Heart left ventricle (tissue), 16 donors: ENCODE measurements at regions not wholly inside any gene's neighbourhood (a gene's known extent, or its start where the extent isn't known, plus 50 kb on each side); places are given as distances from the start of the nearest gene placed in this dataset.

ENCODE experiments used
- ATAC-seq, 4 donors: fragments of 200-7000 bp; cut with Tn5 transposase; one replicate each; pipeline ENCODE4 v1.9.1; 2020 to 2022; ENCODE audit warnings: moderate library complexity in 4 of 4, mild to moderate bottlenecking in 3 of 4, moderate number of reproducible peaks in 1 of 4
- DNase-seq, 5 donors: peaks; one replicate each; pipeline ENCODE4 v3.0.0-alpha.2; 2020
- H3K27ac ChIP-seq, 12 donors: fragments of 200-600 bp; sonication (generic) in 4 of 12; one replicate each; pipeline versions ENCODE4 v1.5.0 to v1.8.0; 2016 to 2022; ENCODE audit warnings: mild to moderate bottlenecking in 2 of 12
- H3K27me3 ChIP-seq, 9 donors: fragments of 200-600 bp; sonication (generic) in 2 of 9; one replicate each; pipeline versions ENCODE4 v1.5.1 to v1.8.0; 2016 to 2022; ENCODE audit warnings: mild to moderate bottlenecking in 3 of 9
- H3K36me3 ChIP-seq, 9 donors: fragments of 200-600 bp; sonication (generic) in 2 of 9; one replicate each; pipeline versions ENCODE4 v1.5.0 to v1.8.0; 2018 to 2022; ENCODE audit warnings: mild to moderate bottlenecking in 2 of 9
- H3K4me1 ChIP-seq, 12 donors: fragments of 200-600 bp; sonication (generic) in 4 of 12; one replicate each; pipeline versions ENCODE4 v1.5.0 to v1.8.0; 2016 to 2022; ENCODE audit warnings: mild to moderate bottlenecking in 3 of 12
- H3K4me3 ChIP-seq, 12 donors: fragments of 200-600 bp; sonication (generic) in 4 of 12; one replicate each; pipeline versions ENCODE4 v1.5.0 to v1.8.0; 2017 to 2022; ENCODE audit warnings: mild to moderate bottlenecking in 9 of 12, moderate library complexity in 4 of 12
- H3K9me3 ChIP-seq, 12 donors: fragments of 200-600 bp; sonication (generic) in 4 of 12; one replicate each; pipeline versions ENCODE4 v1.5.0 to v1.8.0; 2016 to 2022; ENCODE audit warnings: mild to moderate bottlenecking in 1 of 12
- POLR2A ChIP-seq, 2 donors: fragments of 450-650 bp; IDR thresholded peaks; one replicate each; pipeline ENCODE4 v1.6.1; 2017; ENCODE audit warnings: antibody characterized with exemption in 2 of 2, mild to moderate bottlenecking in 2 of 2, moderate library complexity in 2 of 2
- WGBS, 4 donors: extraction: QIAGEN DNeasy Blood & Tissue Kit in 2 of 4; methylation state at CpG; one replicate each; pipeline versions ENCODE4 v1.1.5 to v1.1.7; 2013 to 2018; 5-methylcytosine and 5-hydroxymethylcytosine counted together
- intact Hi-C, 10 donors: fragments of 100-400 bp; cut with DNase I; formaldehyde crosslinking; loops; one replicate each; pipeline versions ENCODE4 v1.11.1 to v1.14.2; 2022
- TF ChIP-seq, protein P1 (sequence below), 12 donors: fragments of 200-600 bp; sonication (generic) in 4 of 12; IDR thresholded peaks; one replicate each; pipeline versions ENCODE4 v1.5.0 to v1.8.0; 2018 to 2022; ENCODE audit warnings: antibody characterized with exemption in 12 of 12, mild to moderate bottlenecking in 5 of 12
- donor health status: ischemic (EF 13 %, LVEDD 7.1; RV severe dilation, severe dysfunction).
- donor health status: healthy with polysubstance abuse.
- donor health status: DM: no; HTN: yes; CAD: no.
- donor health status: DM: no; HTN: no; CAD: no.
- donor health status: ischemic (EF 25% LVEDD 6.9; RV normal size, moderate dysfunction).
- donor health status: ischemic (EF 25% LVEDD 5.7; RV mildly dilated, moderate dysfunction).
- donor health status: healthy.
- donor health status: DM: yes; HTN: yes; CAD: no.
- donor health status: ischemic (EF 35%, LVEDD 5.7; RV mildly dilated, moderate dysfunction).
- donor health status: nonischemic (EF 11% LVEDD 7.7; RV severe dilation, severe dysfunction).
- donor health status: DM: yes; HTN: yes; CAD: no.
- donor health status: PGD.
- donor health status: ischemic (EF 29% LVEDD 5.4; RV normal size, mild dysfunction).
- donor health status: nonischemic (EF 23%, LVEDD 6.1; RV moderate dilation, normal function).

DNA sequence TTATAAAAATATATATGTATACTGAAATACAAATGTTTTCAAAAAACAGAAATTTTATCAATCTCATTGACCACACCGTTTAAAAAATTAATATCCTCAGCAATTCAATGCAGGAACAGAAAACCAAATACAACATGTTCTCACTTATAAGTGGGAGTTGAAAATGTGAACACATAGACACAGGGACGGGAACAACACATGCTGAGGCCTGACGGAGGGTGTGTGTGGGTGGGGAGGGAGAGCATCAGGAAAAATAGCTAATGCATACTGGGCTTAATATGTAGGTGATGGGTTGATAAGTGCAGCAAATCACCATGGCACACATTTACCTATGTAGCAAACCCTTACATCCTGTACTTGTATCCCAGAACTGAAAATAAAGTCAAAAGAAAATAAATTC, 409.5 kb downstream of the MLLT3 start:
- Histone ChIP-seq H3K4me3 (no peak overlapping the region), H3K36me3 (no peaks in the 10 kb centered on the region), H3K27me3 (no peaks in the 10 kb centered on the region), H3K4me1 (no peaks in the 10 kb centered on the region), H3K9me3 (no peaks in the 10 kb centered on the region), H3K27ac (no peak overlapping the region)
- TF ChIP-seq POLR2A (IDR thresholded peaks at IDR 0.05): no peak
- TF ChIP-seq, protein P1, sequence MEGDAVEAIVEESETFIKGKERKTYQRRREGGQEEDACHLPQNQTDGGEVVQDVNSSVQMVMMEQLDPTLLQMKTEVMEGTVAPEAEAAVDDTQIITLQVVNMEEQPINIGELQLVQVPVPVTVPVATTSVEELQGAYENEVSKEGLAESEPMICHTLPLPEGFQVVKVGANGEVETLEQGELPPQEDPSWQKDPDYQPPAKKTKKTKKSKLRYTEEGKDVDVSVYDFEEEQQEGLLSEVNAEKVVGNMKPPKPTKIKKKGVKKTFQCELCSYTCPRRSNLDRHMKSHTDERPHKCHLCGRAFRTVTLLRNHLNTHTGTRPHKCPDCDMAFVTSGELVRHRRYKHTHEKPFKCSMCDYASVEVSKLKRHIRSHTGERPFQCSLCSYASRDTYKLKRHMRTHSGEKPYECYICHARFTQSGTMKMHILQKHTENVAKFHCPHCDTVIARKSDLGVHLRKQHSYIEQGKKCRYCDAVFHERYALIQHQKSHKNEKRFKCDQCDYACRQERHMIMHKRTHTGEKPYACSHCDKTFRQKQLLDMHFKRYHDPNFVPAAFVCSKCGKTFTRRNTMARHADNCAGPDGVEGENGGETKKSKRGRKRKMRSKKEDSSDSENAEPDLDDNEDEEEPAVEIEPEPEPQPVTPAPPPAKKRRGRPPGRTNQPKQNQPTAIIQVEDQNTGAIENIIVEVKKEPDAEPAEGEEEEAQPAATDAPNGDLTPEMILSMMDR (IDR thresholded peaks at IDR 0.05): no peak
- ATAC-seq (no peak), DNase-seq (no peak)
- intact Hi-C loops: no loop called here
- 71 to 89% (median 85%) methylated on average over 3 of the region's 3 CpGs for WGBS, 4 donors

DNA sequence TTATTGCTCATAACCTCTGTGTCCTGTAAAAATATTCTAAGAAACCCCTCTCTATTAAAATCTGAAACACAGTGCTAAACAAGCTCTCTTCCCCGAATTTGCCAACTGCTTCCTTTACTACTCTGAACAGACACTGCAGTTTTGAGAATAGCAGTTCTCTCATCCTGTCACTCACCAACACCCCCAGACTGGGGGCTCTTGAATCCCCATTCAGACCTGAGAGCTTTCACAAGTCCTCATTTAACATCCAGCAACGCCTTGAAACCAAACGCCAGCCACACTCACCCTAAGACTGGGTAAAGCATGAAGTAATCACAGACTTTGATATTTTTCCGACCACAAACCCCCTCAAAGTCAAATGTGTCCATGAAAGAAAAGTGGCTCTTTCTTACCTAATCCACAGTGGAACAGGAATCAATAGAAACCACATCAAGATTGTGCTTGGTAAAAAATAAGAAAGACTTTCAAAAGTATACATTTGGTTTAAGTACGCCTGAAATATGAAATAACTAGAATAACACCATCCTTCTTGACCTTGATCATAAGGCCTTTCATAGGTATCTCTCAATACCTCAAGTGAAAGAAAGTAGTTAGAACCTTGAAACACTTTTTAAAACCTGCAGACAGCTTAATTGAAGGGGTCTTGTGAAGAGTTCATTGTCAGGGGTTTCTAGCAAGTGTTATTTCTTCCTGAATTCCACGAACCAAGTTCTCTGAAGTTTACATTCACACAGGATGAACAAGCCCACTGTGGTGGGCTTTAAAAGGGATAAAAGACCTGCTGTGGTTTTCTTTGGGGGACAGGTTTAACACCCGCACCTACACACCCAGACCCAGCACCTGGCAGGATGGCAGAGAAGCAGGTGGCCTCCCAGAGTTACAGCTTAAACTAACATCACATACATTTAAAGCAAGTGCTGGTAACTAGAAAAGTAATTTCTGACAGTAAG, 412.6 kb downstream of the MLLT3 start:
- intact Hi-C loops: loop anchor here in 1 of 10 donors (10.0 kb wide), 1 partner anchor 205 kb away; no protein-coding TSS in a partner anchor
- WGBS, 4 donors: 65 to 80% (median 71%) methylated on average over 7 of the region's 7 CpGs

DNA sequence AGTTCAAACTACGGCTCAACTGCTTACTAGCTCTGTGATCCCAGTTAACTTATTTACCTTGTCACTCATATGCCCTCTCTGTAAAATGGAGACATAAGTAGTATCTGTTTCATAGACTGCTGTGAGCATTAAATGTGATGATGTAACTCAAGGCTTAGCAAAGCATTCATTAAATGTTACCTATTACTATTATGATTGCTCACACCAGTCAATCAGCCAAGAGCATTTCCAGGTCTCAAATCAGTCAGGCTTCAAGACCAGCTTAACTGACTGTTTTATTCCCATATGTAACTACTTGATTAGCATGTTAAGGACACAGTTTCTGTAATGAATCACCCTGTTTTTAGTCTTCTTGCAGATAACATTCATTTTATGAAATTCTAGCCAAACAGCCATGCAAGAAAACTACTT, 413.3 kb downstream of the MLLT3 start:
- 92 to 100% (median 97%) methylated on average over 1 of the region's 1 CpG for WGBS, 4 donors
- Histone ChIP-seq H3K27ac (no peak overlapping the region), H3K4me3 (no peak overlapping the region), H3K36me3 (no peaks in the 10 kb centered on the region), H3K27me3 (no peaks in the 10 kb centered on the region), H3K9me3 (no peaks in the 10 kb centered on the region), H3K4me1 (no peaks in the 10 kb centered on the region)
- DNase-seq (no peak), ATAC-seq (no peak)
- TF ChIP-seq, protein P1 (IDR thresholded peaks at IDR 0.05): no peak
- no peak for TF ChIP-seq POLR2A (IDR thresholded peaks at IDR 0.05)
- intact Hi-C loops: loop anchor here in 1 of 10 donors (10.0 kb wide), 1 partner anchor 204 kb away; no protein-coding TSS in a partner anchor

More for the DNA sequence above, 412.6 kb downstream of the MLLT3 start:
- H3K9me3 ChIP-seq: no peaks in the 10 kb centered on the region
- H3K4me1 ChIP-seq: no peaks in the 10 kb centered on the region
- no peak for DNase-seq
- H3K27ac ChIP-seq: no peak overlapping the region
- no peaks in the 10 kb centered on the region for H3K27me3 ChIP-seq
- no peak for TF ChIP-seq POLR2A (IDR thresholded peaks at IDR 0.05)
- TF ChIP-seq, protein P1 (IDR thresholded peaks at IDR 0.05): no peak
- H3K4me3 ChIP-seq: no peak overlapping the region
- H3K36me3 ChIP-seq: no peaks in the 10 kb centered on the region
- no peak for ATAC-seq

DNA sequence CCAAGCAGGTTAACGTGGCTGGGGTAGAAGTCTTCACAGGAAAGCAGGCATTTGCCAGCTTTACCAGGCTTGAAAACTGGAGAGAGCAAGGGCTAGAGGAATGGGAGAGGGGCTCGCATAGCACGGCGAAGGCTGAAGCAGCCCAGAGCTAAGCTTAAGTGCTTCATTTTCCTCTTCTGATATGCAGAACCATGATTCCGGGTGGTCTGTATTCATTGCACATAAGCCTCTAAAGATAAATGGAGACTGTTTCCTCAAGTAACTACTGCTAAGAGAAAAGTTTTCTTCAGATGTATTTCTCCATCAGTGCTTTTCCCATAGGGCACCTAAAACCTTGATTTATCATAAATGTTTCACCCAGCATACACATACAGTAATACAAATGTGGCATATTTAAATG, 414.1 kb downstream of the MLLT3 start:
- no peaks in the 10 kb centered on the region for H3K9me3 ChIP-seq
- H3K27me3 ChIP-seq: no peaks in the 10 kb centered on the region
- 80 to 86% (median 83%) methylated on average over 5 of the region's 5 CpGs for WGBS, 4 donors
- H3K4me1 ChIP-seq: no peaks in the 10 kb centered on the region
- ATAC-seq: no peak
- intact Hi-C loops: loop anchor here in 1 of 10 donors (10.0 kb wide), 1 partner anchor 203 kb away; no protein-coding TSS in a partner anchor
- H3K36me3 ChIP-seq: no peaks in the 10 kb centered on the region
- no peak for DNase-seq
- TF ChIP-seq, protein P1 (IDR thresholded peaks at IDR 0.05): no peak
- TF ChIP-seq POLR2A (IDR thresholded peaks at IDR 0.05): no peak
- H3K4me3 ChIP-seq: no peak overlapping the region
- H3K27ac ChIP-seq: no peak overlapping the region
